GM23338 (cell line): ENCODE measurements at regions not wholly inside any gene's neighbourhood (a gene's known extent, or its start where the extent isn't known, plus 50 kb on each side); places are given as distances from the start of the nearest gene placed in this dataset.

ENCODE experiments used
- CREB1 ChIP-seq: fragments of 250-450 bp; sonication (Bioruptor Pico); IDR thresholded peaks from 2 replicates; pipeline ENCODE4 v1.5.0; 2020; ENCODE audit warnings: low read depth, mild to moderate bottlenecking, moderate library complexity
- CTCF ChIP-seq, 2 experiments: fragments of 200-600 bp in 1 of 2; sonication (generic) in 1 of 2; conservative IDR thresholded peaks; 2 replicates each; pipeline versions ENCODE4 v1.5.1 to v1.6.1; 2016 to 2017; ENCODE audit warnings: antibody characterized with exemption in 2 of 2, low read depth in 2 of 2, mild to moderate bottlenecking in 2 of 2, moderate library complexity in 1 of 2
- ETS1 ChIP-seq: IDR thresholded peaks from 2 replicates; pipeline ENCODE4 v1.6.1; 2016; ENCODE audit warnings: antibody characterized with exemption
- EZH2 ChIP-seq: fragments of 200-600 bp; sonication (generic); IDR thresholded peaks from one replicate; pipeline ENCODE4 v1.8.0; 2017; ENCODE audit warnings: antibody characterized with exemption, mild to moderate bottlenecking, low read depth; ENCODE audit not compliant: unreplicated experiment
- EZH2phosphoT487 ChIP-seq: fragments of 200-600 bp; sonication (generic); IDR thresholded peaks from one replicate; pipeline ENCODE4 v1.8.1; 2018; ENCODE audit warnings: antibody characterized with exemption; ENCODE audit not compliant: unreplicated experiment
- JUNB ChIP-seq: IDR thresholded peaks from one replicate; pipeline ENCODE4 v1.6.1; 2016; ENCODE audit warnings: antibody characterized with exemption; ENCODE audit not compliant: unreplicated experiment
- NANOG ChIP-seq: IDR thresholded peaks from 2 replicates; pipeline ENCODE4 v1.6.1; 2016; ENCODE audit warnings: antibody characterized with exemption, borderline replicate concordance
- POLR2AphosphoS5 ChIP-seq: IDR thresholded peaks from 2 replicates; pipeline ENCODE4 v1.6.1; 2016; ENCODE audit warnings: antibody characterized with exemption, low read depth
- ZNF114 ChIP-seq: fragments of 250-450 bp; sonication (Bioruptor Pico); IDR thresholded peaks from 2 replicates; pipeline ENCODE4 v1.5.0; 2020; ENCODE audit warnings: mild to moderate bottlenecking, moderate library complexity
- ZNF331 ChIP-seq: fragments of 250-450 bp; sonication (Bioruptor Pico); IDR thresholded peaks from 2 replicates; pipeline ENCODE4 v1.5.0; 2020; ENCODE audit warnings: low read depth, mild to moderate bottlenecking, moderate library complexity
- ZNF462 ChIP-seq: fragments of 250-450 bp; sonication (Bioruptor Pico); IDR thresholded peaks from 2 replicates; pipeline ENCODE4 v1.5.0; 2020; ENCODE audit warnings: mild to moderate bottlenecking, moderate library complexity

- TF ChIP-seq ZNF462 (CRISPR knock-in tag) (no peak), ETS1 (no peak), POLR2AphosphoS5 (no peak), NANOG (no peak), EZH2phosphoT487 (no peak), JUNB (no peak), CTCF (conservative IDR thresholded peaks at IDR 0.05; ENCODE audit: low read depth in 2 of 2) (no peak), CREB1 (CRISPR knock-in tag) (no peak), EZH2 (no peak), ZNF331 (CRISPR knock-in tag) (no peak), ZNF114 (no peak)
These were observed 178.0 kb upstream of the IVNS1ABP start (continued) for GRCh38 chr1:185495007-185495406.
